HG03175 (cell line): ENCODE measurements at regions not wholly inside any gene's neighbourhood (a gene's known extent, or its start where the extent isn't known, plus 50 kb on each side); places are given as distances from the start of the nearest gene placed in this dataset.
"Not testable (repeated sequence)": the region's sequence is repeated elsewhere in the genome, so short reads cannot be mapped to it uniquely, and the experiment has no call there.

Experiments used
- ATAC-seq: cut with Tn5 transposase; IDR thresholded peaks from one replicate; pipeline ENCODE4 v1.9.1; 2021; ENCODE audit warnings: mild to moderate bottlenecking, moderate library complexity; ENCODE audit not compliant: unreplicated experiment

DNA sequence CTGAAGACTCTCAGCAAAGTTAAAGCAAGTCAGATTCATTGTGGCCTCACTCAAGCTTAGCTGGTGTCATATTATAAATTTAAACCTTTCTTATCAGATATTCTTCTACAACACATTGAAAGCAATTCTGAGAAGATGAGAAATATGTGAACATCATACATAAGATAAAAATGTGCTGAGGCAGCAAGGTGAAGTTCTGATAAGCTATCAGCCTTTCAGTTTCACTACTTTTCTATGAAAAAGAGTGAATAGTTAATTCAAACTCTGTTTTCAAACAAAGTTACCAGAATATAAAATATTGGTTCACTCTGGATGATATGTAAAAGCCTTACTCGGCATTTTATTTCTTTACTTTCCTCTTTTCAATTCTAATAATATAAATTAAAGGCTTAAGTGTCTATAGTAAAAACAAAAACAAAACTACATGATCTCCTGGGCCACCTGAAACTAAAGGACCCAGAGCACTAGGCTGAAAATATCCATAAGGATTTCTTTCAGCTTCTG, 824.4 kb downstream of the MTRR start:
- no peak for ATAC-seq

DNA sequence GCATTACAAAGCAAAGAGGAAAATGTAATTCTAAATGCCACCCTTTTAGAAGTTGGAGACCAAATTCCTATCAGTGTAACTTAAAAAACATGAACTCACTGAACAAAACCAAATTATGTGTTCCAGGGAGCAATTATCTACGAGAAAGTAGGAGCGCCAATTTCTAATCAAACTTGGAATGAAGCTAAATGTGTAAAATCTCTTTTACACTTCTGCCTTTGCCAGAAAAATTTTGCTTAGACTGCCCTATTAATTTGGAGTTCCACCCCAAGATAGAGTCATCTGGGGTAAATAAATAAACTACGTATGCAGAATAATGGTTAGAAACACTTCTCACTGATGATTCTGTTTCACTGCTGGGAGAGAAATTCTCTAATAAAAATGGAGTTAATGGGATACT, 825.6 kb downstream of the MTRR start:
- ATAC-seq, result no peak

DNA sequence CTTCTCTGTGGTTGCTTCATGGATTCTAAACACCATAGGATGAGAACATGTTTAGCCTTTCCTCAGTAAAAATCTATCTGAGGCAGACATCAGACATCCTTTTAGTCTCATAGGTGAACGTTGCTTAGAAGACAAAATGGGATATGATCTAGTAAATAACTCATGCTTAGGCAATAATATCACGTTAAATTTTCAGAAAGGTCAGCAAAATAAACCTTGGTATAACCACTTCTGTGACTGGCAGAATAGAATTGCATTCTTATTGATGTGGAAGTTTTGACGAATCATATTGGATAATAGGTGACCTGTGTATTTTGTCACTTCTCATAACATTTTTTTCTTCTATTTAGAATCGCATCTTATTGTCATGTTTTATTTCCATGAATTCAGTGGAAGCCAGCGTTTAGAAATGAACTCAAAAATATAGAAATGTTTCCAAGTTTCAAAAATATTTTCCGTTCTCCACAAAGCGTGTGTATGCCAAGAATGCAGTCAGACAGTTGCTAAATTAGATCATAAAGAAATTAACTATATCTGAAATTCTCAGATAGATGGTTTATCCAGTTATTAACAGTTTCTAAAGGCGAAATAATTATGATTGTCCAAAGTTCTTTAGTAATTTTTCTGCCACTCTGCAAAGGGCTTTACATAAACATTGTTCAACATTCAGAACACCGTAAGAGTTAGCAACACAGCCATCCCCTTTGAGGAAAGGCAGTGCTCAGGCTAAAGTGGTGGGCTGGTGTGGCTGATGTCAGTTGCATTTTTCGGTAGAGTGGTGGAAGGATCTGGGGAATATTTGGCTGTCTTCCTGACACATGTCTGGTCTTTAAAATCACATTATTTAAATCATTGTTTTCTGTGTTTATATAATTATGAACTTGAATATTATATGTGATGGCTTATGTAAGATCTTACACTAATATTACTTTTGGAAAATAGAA, 827.2 kb downstream of the MTRR start:
- no peak for ATAC-seq

DNA sequence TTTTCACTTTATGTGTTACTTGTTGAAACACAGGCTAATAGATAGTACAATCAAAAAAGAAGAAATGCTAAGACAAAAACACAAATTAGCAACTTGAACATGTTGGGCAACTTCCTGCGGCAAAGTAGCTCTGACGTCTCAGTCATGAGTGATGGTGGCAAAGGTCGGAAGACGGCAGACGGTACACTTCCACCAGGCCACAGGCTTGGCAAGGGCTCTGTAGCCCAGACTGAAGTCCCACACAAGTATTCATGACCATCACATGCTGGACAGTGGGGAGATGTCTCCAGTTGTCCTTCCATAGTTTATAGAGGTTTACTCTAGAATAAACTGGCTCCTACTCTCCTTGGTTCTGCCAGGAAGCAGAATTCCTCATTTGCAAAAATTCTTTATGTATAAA, 831.3 kb downstream of the MTRR start:
- ATAC-seq, result no peak

DNA sequence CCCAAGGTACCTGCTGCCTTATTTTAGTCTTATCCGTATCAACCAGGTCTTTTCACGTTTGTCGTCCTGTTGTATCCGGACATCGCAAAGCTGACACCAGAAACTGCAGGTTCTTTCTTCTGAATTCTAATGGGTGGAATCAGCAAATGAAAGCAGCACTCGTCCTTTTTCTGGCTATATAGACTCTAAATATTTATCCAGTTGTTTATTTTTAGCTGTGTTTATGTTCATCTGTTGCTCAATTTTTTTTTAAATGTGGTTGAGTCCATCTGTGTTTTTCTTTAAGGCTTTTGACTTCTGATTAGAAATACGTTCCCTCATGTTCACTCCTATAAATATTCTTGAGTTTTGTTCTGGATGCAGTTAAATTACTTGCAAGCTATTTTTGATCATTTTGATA, 831.7 kb downstream of the MTRR start:
- no peak for ATAC-seq

DNA sequence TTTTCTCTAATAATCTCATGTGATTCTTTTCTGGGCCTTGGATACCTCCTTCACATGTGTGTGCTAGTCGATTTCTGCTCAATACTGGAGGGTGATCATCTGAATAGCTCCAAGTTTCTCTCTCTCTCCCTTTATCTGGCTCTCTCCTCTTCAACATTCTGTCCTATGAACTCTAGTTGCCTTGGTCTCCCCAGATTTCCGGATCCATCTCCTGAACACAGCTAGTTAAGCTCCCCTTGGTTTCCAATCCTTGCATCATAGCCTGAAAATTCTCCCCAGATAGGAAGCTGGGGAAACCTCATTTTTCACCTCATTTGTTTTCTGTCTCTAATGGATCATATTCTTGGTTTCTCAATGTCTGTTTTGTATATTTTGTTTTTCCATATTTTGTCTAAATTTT, 832.3 kb downstream of the MTRR start:
- ATAC-seq, result no peak

DNA sequence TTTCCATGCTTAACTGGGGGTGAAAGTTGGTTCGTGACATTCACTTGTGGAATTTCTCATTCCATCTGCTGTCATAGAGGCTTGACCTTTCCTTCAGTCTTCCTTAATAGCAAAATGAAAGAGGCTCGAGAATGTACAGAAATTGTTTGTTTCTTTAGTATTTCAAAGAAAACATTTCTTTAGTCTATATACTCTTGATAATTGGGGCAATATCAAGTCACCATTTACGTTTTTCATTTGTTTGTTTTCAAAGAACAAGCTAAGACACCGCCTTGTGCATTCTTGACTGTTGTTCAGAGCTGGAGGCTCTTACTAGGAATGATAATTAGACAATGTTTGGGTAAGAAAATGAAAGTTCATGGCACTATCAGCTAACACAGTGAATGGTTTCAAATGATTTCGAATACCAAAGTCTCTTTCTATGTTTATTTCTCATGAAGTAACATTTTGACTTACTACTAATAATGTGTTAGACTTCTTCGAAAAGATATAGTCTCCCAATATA, 835.4 kb downstream of the SEMA5A start:
- no peak for ATAC-seq

DNA sequence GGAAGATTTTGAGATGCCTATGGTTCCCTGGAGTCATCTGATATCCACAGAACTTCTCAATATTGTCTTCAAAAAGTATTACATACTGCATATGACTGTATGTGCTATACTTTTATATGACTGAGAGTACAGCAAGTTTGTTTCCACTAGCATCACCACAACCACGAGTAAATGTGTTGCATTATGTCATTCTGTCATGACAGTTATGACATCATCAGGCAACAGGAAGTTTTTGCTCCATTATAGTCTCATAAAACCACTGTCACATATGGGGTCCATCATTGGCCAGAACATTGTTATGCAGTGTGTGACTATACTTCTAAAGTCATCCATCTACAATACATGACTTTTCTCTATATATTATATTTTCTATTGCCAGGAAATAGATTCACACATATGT, 831.7 kb downstream of the SEMA5A start:
- no peak for ATAC-seq

DNA sequence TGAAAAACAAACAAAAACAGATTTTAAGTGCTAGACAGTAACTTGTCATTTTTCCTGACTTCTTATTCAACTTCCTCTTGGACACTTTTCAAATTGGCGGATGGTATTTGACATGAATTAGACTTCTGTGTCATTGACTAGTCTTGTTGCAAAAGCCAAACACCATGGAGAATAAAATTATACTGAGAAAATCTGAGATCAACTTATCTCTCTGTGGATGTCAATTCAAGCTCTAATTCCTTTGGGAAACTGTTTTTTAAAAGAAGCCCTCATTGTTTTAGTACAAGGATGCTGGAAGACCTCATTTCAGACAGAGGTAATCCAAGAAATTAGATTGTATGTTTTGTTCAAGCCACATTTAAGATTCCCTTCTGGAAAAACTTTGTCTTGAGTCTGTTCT, 831.0 kb downstream of the SEMA5A start:
- no peak for ATAC-seq

DNA sequence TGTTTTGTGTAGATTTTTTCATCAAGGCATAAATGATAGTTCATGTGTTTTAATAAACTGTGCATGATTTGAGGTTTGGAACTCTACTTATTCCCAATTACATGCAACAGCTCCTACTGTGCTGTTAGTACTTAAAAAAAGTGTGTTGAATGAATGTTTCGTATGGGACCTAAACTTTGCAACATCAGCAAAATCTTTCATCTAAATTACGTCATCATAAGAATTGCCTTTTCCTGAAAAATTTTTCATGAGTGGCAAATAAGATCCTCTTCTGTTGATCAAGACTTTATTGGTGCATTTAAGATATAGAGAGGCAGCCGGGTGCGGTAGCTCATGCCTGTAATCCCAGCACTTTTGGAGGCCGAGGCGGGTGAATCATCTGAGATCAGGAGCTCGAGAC, 826.1 kb downstream of the SEMA5A start:
- ATAC-seq, result no peak

DNA sequence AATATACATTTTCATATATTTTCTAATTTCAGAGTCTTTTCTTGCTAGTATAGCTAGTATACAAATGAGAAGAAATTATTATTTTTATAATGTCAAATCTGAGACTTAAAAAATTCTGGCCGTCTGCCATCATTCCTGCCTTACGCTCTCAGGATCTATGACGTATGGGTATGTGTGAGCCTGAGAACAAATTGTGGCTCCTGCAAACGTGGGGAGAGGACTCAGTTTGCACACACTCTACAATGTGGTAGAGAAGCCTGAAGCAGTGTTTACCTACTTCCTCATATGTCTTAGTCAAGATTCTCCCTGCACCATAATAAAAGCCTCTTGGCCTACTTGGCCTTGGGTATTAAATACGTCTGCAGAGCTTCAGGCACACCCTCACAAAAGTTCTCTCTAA, 825.4 kb downstream of the SEMA5A start:
- no peak for ATAC-seq

DNA sequence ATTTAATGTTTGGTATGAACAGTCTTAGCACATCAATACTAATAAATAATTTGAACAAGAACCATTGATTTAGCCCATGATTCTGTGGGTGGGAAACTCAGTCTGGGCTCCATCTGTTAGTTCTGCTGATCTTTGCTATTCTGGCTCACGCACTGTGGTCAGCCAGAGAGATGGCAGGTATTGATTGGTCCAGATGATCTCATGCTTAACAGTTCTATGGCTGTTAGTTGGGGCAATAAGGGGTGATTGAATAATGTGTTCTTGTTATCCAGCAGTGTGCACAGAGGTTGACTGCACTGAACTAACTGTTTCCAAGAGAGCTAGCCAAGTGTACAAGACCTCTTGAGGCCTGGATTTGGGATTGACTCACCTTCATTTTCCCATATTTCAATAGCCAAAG, 824.3 kb downstream of the SEMA5A start:
- no peak for ATAC-seq

DNA sequence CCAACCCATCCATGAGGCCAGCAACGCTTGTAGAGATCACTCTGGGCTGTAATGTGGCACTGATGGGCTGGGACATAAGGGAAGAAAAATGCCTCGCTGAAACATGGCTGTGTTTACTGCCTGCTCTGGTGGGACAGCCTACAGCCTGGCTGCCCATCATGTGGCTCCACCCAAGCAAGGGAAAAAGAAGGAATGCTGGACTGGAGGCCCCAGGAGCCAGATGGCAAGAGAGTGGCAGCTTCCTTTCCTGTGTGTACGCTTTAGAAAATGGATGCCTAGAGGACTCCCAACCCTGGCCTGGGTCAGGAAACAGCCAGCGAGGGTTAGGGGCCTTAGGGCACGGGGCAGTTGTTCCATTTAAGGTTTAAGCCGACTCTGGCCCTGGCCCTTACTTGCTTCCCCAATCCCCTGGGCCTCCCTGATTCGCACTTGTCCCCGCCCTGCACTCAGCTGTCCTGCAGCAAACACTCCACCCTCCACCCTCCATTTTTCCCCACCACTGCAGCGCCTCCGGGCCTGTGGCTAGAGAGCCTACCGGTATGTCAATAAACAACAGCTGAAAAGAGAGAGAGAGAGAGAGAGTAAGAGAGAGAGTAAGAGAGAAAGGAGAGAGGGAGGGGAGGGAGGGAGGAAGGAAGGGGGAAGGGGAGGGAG, 819.4 kb downstream of the SEMA5A start:
- no peak for ATAC-seq

DNA sequence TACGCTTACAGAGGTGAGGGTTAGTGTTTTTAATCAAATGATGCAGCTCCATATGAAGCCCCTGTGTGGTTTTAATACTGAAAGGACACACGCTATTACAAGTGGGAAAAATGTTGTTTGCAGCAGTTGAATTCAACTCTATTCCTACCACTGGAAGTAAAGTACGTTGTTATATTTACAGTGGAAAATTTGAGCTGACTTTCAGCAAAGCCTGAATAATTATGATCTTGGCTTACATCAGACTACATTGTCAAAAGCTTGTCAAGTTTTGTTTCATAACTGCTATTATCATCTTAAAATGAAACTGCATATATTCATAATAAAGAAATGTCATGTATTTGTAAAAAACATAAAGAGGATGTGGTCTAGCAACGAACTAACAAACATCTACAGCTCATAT, 818.5 kb downstream of the SEMA5A start:
- no peak for ATAC-seq

DNA sequence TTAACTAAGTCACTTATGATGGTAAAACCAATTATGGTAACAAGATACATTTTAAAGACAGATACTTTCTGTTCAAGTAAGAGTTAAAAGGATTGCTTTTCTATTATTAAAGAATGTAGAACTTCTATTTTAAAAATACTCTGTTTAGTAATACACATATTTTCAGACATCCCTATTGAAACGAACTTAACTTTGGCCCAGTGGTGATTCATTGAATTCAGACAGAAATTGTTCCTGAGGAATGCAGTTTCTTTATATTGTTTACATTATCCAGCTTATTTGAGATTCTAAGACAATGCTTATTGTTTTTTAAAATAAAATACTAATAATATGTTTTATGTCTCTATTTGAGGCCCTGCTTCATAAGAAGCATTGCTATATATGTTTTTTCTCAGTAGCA, 816.4 kb downstream of the SEMA5A start:
- ATAC-seq, result no peak

DNA sequence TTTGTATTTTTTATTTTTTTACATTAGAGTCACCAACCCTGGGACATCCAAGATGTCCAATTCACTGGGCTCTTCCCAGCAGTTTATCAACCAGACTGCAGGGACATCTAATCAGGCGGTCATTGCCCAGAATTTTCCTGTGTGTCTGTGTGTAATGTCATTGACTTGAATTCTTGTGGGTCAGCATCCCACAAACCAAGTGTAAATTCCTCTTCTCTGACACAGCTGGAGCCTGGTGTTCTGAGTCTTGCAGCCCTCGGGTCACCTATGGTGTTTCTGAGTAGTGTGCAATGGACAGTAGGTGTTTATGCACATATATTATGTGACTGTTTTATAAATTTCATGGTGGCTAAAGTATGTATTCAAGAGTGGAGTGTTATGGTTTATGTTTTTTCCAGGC, 815.7 kb downstream of the SEMA5A start:
- no peak for ATAC-seq

DNA sequence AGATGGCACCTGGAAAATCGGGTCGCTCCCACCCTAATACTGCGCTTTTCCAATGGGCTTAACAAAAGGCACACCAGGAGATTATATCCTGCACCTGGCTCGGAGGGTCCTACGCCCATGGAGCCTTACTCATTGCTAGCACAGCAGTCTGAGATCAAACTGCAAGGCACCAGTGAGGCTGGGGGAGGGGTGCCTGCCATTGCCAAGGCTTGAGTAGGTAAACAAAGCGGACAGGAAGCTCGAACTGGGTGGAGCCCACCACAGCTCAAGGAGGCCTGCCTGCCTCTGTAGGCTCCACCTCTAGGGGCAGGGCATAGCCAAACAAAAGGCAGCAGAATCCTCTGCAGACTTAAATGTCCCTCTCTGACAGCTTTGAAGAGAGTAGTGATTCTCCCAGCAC, 814.8 kb downstream of the SEMA5A start:
- not testable (repeated sequence) for ATAC-seq

DNA sequence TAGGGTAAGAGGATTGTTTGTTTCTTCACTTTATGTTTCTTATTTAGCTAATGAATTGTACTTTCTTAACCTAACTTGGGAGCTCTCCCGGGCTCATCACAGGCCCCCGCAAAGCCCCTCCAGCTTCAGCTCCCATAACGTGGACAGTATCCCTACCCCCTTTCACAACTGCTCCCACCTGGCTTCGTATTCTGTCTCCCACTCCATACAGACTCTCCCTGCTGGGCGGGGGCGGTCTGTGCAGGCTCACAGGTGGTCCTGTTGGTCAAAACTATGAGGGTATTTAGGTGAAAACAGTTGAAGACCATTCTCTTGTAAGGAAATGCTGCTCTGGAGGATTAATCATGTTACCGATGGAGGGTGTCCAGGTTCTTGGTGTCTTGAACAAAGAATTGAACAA, 805.3 kb downstream of the SEMA5A start:
- no peak for ATAC-seq

DNA sequence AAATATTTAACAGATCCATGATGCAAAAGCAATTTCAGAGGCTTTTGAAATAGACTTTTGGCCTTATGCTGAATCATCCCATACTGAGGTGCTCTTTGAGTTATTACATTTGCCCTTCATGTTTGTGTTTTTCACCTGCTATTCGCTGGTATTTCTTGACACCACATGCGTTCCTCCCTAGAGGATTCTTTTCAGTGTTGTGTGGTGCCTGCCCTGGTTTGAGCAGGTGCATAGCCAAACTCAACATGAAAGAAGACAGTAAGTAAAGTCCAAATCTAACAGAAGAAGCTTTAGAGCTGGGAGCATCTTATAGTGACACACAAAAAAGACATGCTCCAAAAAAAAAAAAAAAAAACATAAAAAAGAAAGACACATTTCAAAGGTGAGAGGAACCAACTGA, 796.3 kb downstream of the SEMA5A start:
- no peak for ATAC-seq

DNA sequence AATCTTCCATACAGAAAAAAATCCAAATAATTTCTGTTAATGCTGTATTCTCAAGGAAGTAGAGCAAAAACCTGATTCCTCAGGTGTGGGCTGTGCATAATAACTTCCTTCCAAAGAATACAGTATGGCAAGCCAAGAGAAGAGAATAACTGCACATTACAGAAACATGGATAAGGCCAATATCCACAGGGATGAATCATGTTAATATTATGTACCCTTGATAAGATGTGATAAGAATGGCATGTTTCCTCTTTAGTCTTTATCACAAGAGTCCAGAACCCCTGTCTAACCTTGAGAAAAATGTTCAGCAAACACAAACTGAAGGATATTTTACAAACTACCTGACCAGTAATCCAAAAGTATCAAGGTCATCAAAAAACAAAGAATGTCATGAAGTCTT, 795.8 kb downstream of the SEMA5A start:
- no peak for ATAC-seq

DNA sequence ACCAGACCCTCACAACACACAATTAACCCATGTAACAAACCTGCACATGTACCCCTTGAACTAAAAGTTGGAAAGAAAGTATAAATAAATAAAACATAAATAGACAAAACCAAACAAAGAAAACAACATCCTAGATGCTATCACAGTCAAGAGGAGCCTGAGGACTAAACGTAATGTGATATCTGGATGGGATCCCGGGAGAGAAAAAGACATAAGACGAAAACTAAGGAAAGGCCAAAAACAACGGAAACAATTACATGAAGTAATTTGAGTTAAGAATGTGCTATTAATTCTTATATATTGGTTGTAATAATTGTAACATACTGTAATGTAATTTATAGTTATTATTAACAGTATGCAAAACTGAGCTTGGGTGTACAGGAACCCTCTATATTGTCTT, 793.9 kb downstream of the SEMA5A start:
- ATAC-seq, result no peak

DNA sequence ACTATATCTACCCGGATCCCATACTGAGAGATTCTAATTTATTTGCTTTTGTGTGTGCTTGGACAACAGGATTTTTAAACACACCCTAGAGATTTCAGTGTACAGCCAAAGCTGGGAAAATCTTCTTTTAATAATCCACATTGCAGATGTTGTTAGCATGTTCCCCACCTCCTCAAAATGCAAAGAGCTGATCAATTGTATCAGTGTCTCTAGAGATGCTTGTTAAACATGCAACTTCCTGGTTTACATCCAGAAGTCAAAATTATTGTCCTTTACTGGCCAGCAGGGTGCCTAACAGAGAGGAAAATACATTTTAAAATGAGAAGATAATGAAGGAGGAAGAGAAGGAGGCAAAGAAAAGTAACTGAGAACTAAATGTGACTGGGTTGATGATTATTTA, 793.3 kb downstream of the SEMA5A start:
- no peak for ATAC-seq
